ENCODE measurements at regions not wholly inside any gene's neighbourhood (a gene's known extent, or its start where the extent isn't known, plus 50 kb on each side); places are given as distances from the start of the nearest gene placed in this dataset.

GRCh38 chr3:182703233-182703632 lies 90.1 kb upstream of the ATP11B start:
- no peak for TF ChIP-seq TAF1 (IDR thresholded peaks at IDR 0.05; ENCODE audit: borderline replicate concordance, low read depth, low read length)
- TF ChIP-seq POLR2AphosphoS5 (IDR thresholded peaks at IDR 0.05; ENCODE audit: low read depth, low read length), result no peak

Measured in GM12892 (cell line).